ENCODE measurements at regions not wholly inside any gene's neighbourhood (a gene's known extent, or its start where the extent isn't known, plus 50 kb on each side); places are given as distances from the start of the nearest gene placed in this dataset.

DNA sequence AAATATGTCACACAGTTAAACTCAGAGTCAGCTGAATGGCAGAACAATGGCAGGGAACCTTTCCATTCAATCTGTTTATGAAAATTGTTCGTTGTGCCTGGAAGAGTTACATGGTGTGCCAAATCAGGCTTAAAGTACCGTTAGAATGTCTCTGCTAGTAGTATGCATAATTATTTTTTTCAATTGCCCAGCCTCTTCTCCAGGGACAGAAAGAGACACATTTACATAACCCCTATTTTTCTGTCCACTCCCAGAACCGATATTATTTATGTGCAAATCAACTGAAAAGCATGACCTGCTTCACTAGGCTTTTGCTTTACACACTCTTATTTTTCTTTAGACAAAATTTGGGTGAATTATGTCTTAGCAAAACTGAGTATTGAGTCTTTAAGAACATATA is 459.1 kb downstream of the EFNA5 start:
- Histone ChIP-seq H3K23ac (ENCODE audit: low read depth, low read length) (no peak overlapping the region), H3K56ac (ENCODE audit: extremely low read depth, insufficient read depth, low read length) (no peak overlapping the region), H4K5ac (ENCODE audit: low read depth, low read length) (no peak overlapping the region), H2AFZ (replicated peaks; ENCODE audit: low read length, poor library complexity) (no peak overlapping the region), H3K79me1 (ENCODE audit: low read depth in 1 of 2, low read length in 2 of 2) (no peaks in the 10 kb centered on the region), H4K20me1 (ENCODE audit: insufficient read depth, low read length) (no peaks in the 10 kb centered on the region), H2BK15ac (ENCODE audit: low read depth, low read length) (no peak overlapping the region), H3K4me2 (ENCODE audit: low read depth, low read length) (no peak overlapping the region), H4K91ac (ENCODE audit: insufficient read depth, low read depth, low read length) (no peak overlapping the region), H2AK9ac (replicated peaks; ENCODE audit: low read depth, low read length, poor library complexity) (no peak overlapping the region), H2BK20ac (ENCODE audit: low read depth, low read length) (no peak overlapping the region), H3K4me3 (ENCODE audit: insufficient read depth, low read depth, low read length) (no peak overlapping the region), H3K27ac (ENCODE audit: insufficient read depth, low read length) (no peak overlapping the region), H2BK120ac (ENCODE audit: low read depth, low read length) (no peak overlapping the region), H3K9ac (ENCODE audit: low read depth, low read length) (no peak overlapping the region), H3K27me3 (ENCODE audit: control insufficient read depth, insufficient read depth, low read length) (no peaks in the 10 kb centered on the region), H3K9me1 (ENCODE audit: insufficient read depth, low read length) (no peaks in the 10 kb centered on the region), H2AK5ac (ENCODE audit: low read depth, low read length) (no peak overlapping the region), H3K18ac (ENCODE audit: low read depth, low read length) (no peak overlapping the region), H2BK5ac (ENCODE audit: low read depth, low read length, poor library complexity, severe bottlenecking) (no peak overlapping the region), H3K9me3 (ENCODE audit: control insufficient read depth, insufficient read depth, low read length) (no peaks in the 10 kb centered on the region), H4K8ac (ENCODE audit: low read depth in 2 of 2, low read length in 2 of 2) (no peak overlapping the region), H3K14ac (replicated peaks; ENCODE audit: low read depth, low read length) (no peak overlapping the region), H3K36me3 (ENCODE audit: control insufficient read depth, insufficient read depth, low read length) (no peaks in the 10 kb centered on the region), H3K4me1 (ENCODE audit: control insufficient read depth, insufficient read depth, low read length) (no peaks in the 10 kb centered on the region), H3K4ac (ENCODE audit: low read depth, low read length) (no peak overlapping the region)
- dilution Hi-C loops (cut with HindIII; ENCODE audit: low sequenced_read_pairs, unreplicated experiment) (no loop called here), intact Hi-C loops (cut with micrococcal nuclease) (no loop called here), in situ Hi-C loops (cut with MboI; ENCODE audit: low sequenced_read_pairs) (no loop called here)
- no peak for TF ChIP-seq RFX5 (IDR thresholded peaks at IDR 0.05; ENCODE audit: low read depth, low read length)
- TF ChIP-seq MAZ (IDR thresholded peaks at IDR 0.05; ENCODE audit: borderline replicate concordance, low read depth, low read length), result no peak
- no peak for TF ChIP-seq POLR2A (IDR thresholded peaks at IDR 0.05; ENCODE audit: low read depth, low read length)
- no peak for TF ChIP-seq RCOR1 (IDR thresholded peaks at IDR 0.05; ENCODE audit: insufficient replicate concordance, low read length)
- no peak for TF ChIP-seq SMC3 (IDR thresholded peaks at IDR 0.05; ENCODE audit: low read depth, low read length)
- no peak for TF ChIP-seq BHLHE40 (IDR thresholded peaks at IDR 0.05; ENCODE audit: low read depth, low read length)
- TF ChIP-seq NFE2L2 (IDR thresholded peaks at IDR 0.05; ENCODE audit: low read depth, low read length), result no peak
- no peak for TF ChIP-seq MAFK (IDR thresholded peaks at IDR 0.05; ENCODE audit: low read depth, low read length)
- TF ChIP-seq, protein P1, sequence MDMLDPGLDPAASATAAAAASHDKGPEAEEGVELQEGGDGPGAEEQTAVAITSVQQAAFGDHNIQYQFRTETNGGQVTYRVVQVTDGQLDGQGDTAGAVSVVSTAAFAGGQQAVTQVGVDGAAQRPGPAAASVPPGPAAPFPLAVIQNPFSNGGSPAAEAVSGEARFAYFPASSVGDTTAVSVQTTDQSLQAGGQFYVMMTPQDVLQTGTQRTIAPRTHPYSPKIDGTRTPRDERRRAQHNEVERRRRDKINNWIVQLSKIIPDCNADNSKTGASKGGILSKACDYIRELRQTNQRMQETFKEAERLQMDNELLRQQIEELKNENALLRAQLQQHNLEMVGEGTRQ (IDR thresholded peaks at IDR 0.05; ENCODE audit: low read depth, low read length), result no peak
- TF ChIP-seq, protein P2, sequence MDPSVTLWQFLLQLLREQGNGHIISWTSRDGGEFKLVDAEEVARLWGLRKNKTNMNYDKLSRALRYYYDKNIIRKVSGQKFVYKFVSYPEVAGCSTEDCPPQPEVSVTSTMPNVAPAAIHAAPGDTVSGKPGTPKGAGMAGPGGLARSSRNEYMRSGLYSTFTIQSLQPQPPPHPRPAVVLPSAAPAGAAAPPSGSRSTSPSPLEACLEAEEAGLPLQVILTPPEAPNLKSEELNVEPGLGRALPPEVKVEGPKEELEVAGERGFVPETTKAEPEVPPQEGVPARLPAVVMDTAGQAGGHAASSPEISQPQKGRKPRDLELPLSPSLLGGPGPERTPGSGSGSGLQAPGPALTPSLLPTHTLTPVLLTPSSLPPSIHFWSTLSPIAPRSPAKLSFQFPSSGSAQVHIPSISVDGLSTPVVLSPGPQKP (IDR thresholded peaks at IDR 0.05; ENCODE audit: borderline replicate concordance, low read depth, low read length), result no peak
- TF ChIP-seq FOS (IDR thresholded peaks at IDR 0.05; ENCODE audit: low read depth, low read length), result no peak
- TF ChIP-seq, protein P3, sequence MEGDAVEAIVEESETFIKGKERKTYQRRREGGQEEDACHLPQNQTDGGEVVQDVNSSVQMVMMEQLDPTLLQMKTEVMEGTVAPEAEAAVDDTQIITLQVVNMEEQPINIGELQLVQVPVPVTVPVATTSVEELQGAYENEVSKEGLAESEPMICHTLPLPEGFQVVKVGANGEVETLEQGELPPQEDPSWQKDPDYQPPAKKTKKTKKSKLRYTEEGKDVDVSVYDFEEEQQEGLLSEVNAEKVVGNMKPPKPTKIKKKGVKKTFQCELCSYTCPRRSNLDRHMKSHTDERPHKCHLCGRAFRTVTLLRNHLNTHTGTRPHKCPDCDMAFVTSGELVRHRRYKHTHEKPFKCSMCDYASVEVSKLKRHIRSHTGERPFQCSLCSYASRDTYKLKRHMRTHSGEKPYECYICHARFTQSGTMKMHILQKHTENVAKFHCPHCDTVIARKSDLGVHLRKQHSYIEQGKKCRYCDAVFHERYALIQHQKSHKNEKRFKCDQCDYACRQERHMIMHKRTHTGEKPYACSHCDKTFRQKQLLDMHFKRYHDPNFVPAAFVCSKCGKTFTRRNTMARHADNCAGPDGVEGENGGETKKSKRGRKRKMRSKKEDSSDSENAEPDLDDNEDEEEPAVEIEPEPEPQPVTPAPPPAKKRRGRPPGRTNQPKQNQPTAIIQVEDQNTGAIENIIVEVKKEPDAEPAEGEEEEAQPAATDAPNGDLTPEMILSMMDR (conservative IDR thresholded peaks at IDR 0.05; ENCODE audit: low read depth, low read length), result no peak
- TF ChIP-seq RAD21 (IDR thresholded peaks at IDR 0.05; ENCODE audit: low read length), result no peak
- no peak for TF ChIP-seq CHD1 (IDR thresholded peaks at IDR 0.05; ENCODE audit: low read depth, low read length)
- no peak for TF ChIP-seq CEBPB (IDR thresholded peaks at IDR 0.05; ENCODE audit: low read depth, low read length)
- TF ChIP-seq MXI1 (IDR thresholded peaks at IDR 0.05; ENCODE audit: borderline replicate concordance, low read depth, low read length), result no peak
- ATAC-seq (ENCODE audit: low read depth) (no peak), DNase-seq (no peak)
- WGBS, 2 experiments (ENCODE audit: extremely low coverage in 2 of 2, insufficient read length in 1 of 2), result no CpG with 5 or more reads among the region's 3 CpGs
- ChIA-PET CTCF (no interaction called here), POLR2A (ENCODE audit: unreplicated experiment) (no interaction called here)
- BruUV-seq (replicated peaks), result no TSS peak

All from IMR-90 (cell line).